ENCODE measurements at regions not wholly inside any gene's neighbourhood (a gene's known extent, or its start where the extent isn't known, plus 50 kb on each side); places are given as distances from the start of the nearest gene placed in this dataset.

DNA sequence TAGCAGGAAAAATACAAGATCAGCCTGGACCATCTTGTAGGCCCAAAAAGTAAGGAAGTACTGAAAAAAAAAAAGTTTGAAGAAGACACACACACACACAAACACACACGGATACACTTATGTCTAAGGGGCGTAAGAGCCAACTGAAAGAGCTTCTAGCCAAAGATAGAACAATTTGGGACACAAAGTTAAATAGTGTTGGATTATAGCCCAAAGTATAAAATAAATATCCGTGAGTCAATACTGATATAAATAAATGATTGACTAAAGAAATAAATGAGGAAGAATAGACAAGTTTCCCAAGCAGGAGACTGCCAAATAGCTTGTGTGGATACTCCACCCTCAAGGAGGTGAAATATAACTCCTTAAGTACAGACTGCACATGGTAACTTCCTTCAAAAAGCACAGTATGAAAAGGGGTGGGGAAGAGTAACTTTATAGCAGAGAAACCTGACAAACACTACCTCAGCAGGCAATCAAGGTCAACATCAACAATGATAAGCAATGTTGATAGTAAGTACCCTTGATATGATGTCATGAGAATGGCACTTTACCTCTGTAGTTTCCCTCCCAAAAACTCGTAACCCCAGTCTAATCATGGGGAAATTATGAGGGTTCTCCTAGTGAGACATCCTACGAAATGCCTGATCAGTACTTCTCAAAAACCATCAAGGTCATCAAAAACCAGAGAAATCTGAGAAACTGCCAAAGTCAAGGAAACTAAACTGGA, 187.3 kb upstream of the ATP11B start:
- DNase-seq (ENCODE audit: low read depth in 4 of 4, low spot score in 3 of 4) = no peak

DNA sequence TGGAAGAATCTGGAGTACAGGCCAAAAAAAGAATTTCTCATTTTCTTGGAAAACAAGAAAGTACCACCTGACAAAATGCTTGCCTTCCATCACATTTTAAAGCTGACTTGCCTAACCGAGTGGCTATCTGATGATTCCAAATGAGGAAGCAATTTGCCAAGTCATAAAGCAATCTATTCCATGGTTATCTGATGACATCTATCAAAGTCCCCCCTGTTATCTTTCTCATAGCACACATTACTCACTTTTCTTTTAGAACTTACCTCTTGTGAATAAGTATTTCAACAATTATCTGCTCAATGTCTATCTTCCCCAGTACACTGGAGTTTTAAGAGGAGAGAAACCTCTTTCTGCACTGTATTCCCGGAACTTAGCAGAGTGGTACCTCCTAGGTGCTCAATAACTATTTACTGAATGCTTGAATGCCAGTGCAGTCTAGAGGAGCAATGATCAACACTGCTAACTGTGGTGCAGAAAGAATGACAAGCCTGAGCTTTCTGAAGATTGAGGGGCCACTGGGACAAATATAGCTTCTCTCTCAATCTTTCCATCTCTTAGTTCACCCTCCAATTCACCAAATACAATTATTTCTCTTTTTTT, 186.3 kb upstream of the ATP11B start:
- no peak for DNase-seq (ENCODE audit: low read depth in 4 of 4, low spot score in 3 of 4)

- DNase-seq (ENCODE audit: low read depth in 4 of 4, low spot score in 3 of 4) = no peak
Measured at GRCh38 chr3:182608832-182609231, 184.5 kb upstream of the ATP11B start.

GRCh38 chr3:182609575-182610156, 183.6 kb upstream of the ATP11B start:
- DNase-seq (ENCODE audit: low read depth in 4 of 4, low spot score in 3 of 4) = no peak

DNA sequence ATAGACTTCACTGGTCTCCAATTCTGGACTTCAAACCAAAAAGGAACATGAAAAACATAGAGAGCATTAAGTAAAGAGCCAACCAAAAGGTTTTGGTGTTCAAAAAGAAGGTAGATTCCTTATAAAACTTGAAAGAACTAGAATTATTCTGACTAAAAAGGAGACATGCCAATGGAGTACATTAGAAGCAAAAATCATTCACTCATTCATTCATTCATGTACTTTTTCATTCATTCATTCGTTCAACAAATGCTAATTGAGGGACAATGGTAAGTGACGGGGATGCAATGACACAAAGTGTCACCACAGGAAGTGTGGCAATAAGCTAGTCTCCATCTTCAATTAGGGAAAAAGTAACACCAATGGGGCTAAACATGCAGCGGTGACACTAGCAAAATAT, 181.0 kb upstream of the ATP11B start:
- no peak for DNase-seq (ENCODE audit: low read depth in 4 of 4, low spot score in 3 of 4)

DNA sequence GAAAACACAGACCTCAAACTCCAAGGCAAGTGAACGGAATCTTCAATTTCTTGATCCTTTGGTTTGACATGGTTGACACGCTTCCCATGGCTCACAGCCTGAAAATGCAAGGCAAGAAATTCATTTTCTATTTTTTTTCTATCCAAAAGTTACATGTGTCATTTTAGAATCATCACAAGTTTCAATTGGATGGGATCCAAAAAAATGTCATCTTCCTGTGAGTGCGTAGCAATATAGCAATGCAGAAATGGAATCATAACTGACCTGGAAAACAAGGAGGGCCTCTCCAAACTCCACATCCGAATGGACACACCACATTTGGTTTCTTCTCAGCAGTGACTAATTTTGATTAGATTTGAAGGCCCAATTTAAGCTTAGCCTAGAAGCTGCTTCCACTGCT, 175.8 kb upstream of the ATP11B start:
- DNase-seq (ENCODE audit: low read depth in 4 of 4, low spot score in 3 of 4) = no peak

DNA sequence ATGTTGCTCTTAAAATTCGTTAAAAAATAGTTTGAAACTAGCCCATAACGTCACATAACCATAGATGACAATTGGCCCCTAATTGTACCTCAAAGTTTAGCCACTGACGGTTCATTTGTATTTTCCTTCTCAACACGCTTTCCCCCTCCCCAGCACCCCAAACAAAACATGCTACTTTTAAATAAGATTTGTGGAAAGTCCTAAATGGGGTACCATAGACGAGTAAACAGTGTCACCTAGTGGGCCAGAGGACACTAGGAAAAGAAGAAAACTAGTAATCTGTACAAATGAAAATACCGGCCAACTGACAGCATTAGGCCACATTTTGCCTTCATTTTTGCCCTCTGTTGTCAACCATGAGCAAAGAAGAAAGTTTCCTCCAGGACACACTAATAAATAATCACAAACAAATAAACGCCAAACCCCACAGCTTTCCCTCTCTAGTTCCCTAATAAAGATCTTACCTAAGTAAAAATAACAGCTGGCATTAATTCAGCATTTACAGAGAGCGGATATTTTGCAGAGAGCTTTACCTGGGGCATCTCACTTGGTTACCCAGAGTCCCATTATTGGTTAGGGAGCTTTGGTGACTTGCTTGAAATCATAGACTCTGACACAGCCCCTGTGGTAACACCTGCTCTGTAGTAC, 175.1 kb upstream of the ATP11B start:
- no peak for DNase-seq (ENCODE audit: low read depth in 4 of 4, low spot score in 3 of 4)

- DNase-seq (ENCODE audit: low read depth in 4 of 4, low spot score in 3 of 4) = no peak
Measured at GRCh38 chr3:182618981-182619591, 174.2 kb upstream of the ATP11B start.

DNA sequence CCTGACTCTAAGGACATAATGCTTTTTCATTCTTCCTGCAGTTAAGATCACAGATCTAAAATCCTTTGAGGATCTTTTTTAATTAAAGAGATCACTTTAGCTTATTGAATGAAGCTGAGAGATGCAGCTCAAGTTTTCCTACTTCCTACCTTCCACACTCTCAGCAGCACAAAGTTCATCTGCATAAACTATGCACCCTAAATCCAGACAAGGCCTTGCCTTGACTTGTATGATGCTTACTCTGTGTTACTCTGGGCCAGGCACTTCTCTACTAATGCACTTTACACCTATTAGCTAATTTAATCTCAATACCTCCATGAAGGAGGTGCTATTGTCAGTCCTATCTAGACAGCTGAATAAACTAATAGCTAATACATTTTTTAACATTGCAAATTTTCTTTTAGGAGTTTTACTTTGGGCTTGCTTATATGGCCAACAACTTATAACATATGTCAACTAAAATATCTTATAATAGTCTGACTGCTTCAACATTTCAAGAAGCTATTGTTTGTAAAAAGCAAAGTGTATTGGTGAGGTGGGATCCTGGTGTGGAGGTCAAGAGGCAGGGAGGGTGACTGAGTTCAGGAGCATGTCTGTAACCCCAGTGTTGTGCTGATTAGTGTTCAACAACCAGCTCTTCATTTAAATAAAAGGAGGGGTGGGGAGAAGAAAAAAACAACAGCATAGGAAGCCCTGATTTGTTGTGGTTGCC, 172.4 kb upstream of the ATP11B start:
- no peak for DNase-seq (ENCODE audit: low read depth in 4 of 4, low spot score in 3 of 4)

GRCh38 chr3:182621435-182622240, 171.7 kb upstream of the ATP11B start:
- DNase-seq (ENCODE audit: low read depth in 4 of 4, low spot score in 3 of 4) = no peak

GRCh38 chr3:182622241-182622545, 171.1 kb upstream of the ATP11B start:
- DNase-seq (ENCODE audit: low read depth in 4 of 4, low spot score in 3 of 4) = no peak

GRCh38 chr3:182626484-182627467, 166.5 kb upstream of the ATP11B start:
- DNase-seq (ENCODE audit: low read depth in 4 of 4, low spot score in 3 of 4) = no peak

DNA sequence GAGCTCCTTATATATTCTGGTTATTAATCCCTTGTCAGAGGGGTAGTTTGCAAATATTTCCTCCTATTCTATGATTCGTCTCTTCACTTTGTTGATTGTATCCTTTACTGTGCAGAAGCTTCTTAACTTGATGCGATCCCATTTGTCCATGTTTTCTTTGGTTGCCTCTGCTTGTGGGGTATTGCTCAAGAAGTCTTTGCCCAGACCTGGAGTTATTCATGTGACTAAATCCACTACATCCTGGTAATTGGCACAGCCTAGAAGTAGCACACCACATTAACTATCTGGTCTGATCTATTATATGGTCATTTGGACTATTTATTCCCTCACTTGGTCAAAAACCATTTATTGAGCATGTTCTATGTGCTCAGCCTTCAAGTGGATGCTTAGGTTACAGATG, 164.8 kb upstream of the ATP11B start:
- DNase-seq (ENCODE audit: low read depth in 4 of 4, low spot score in 3 of 4) = no peak

- DNase-seq (ENCODE audit: low read depth in 4 of 4, low spot score in 3 of 4) = no peak
Measured at GRCh38 chr3:182629521-182629920, 163.8 kb upstream of the ATP11B start.

GRCh38 chr3:182631183-182632076, 161.9 kb upstream of the ATP11B start:
- DNase-seq (ENCODE audit: low read depth in 4 of 4, low spot score in 3 of 4) = no peak

- no peak for DNase-seq (ENCODE audit: low read depth in 4 of 4, low spot score in 3 of 4)
Measured at GRCh38 chr3:182632077-182632393, 161.3 kb upstream of the ATP11B start.

- DNase-seq (ENCODE audit: low read depth in 4 of 4, low spot score in 3 of 4) = no peak
Measured at GRCh38 chr3:182633186-182633585, 160.1 kb upstream of the ATP11B start.

- DNase-seq (ENCODE audit: low read depth in 4 of 4, low spot score in 3 of 4) = no peak
Measured at GRCh38 chr3:182636646-182637045, 156.7 kb upstream of the ATP11B start.

All from left renal pelvis (tissue), 4 donors.